ENCODE measurements at regions not wholly inside any gene's neighbourhood (a gene's known extent, or its start where the extent isn't known, plus 50 kb on each side); places are given as distances from the start of the nearest gene placed in this dataset.

DNA sequence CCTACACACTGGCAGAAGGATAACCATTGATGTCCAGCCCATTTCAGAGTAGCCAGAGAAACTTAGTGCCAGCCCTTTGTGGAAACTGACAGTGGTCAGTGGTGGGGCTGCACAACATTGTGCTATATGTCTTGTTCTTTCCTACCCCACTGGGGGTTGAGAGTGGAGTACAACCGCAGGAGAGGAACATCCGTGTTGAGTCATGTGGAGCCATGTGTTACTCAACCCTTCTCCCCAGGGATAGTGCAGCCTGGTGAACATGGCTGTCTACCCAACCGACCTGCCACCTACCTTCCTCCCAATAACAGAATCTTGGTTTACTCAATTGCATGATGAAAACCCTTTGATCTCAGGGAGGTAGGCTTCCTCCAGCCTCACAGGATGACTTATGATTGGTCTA is 65.3 kb upstream of the MAPK4 start:
- Histone ChIP-seq H4K20me1 (replicated peaks in 1 of 2; ENCODE audit: control insufficient read depth in 1 of 2, insufficient read depth in 2 of 2, low read length in 2 of 2) (no peaks in the 10 kb centered on the region), H3K9ac (replicated peaks in 1 of 4; ENCODE audit: extremely low read depth in 1 of 4, low read depth in 3 of 4, low read length in 3 of 4) (no peak overlapping the region), H2AK5ac (ENCODE audit: low read depth, low read length) (no peak overlapping the region), H3K23me2 (ENCODE audit: low read depth, low read length) (no peaks in the 10 kb centered on the region), H2AFZ (ENCODE audit: low read length) (no peak overlapping the region), H2BK5ac (ENCODE audit: low read depth, low read length) (no peak overlapping the region), H3K56ac (replicated peaks; ENCODE audit: insufficient read length, low read depth, low read length) (no peak overlapping the region), H2BK20ac (ENCODE audit: low read length) (no peak overlapping the region), H3K4me3 (ENCODE audit: extremely low read depth in 1 of 4, insufficient read depth in 2 of 4, low read depth in 3 of 4, low read length in 4 of 4) (no peak overlapping the region), H3K18ac (ENCODE audit: extremely low read depth, low read length) (no peak overlapping the region), H4K8ac (ENCODE audit: extremely low read depth, insufficient read depth, low read length) (no peak overlapping the region), H3K36me3 (ENCODE audit: control insufficient read depth in 2 of 4, insufficient read depth in 4 of 4, low read length in 3 of 4) (no peaks in the 10 kb centered on the region), H3K14ac (ENCODE audit: insufficient read length) (no peak overlapping the region), H2BK120ac (replicated peaks; ENCODE audit: low read depth, low read length) (no peak overlapping the region), H2BK15ac (ENCODE audit: low read length) (no peak overlapping the region), H4K5ac (ENCODE audit: insufficient read length, low read depth, low read length) (no peak overlapping the region), H3K4me1 (replicated peaks in 1 of 4; ENCODE audit: control insufficient read depth in 3 of 4, insufficient read depth in 4 of 4, low read length in 3 of 4) (no peaks in the 10 kb centered on the region), H3K4me2 (ENCODE audit: insufficient read depth in 1 of 2, low read depth in 2 of 2, low read length in 2 of 2) (no peak overlapping the region), H3K23ac (ENCODE audit: insufficient read length) (no peak overlapping the region), H2BK12ac (ENCODE audit: low read depth, low read length) (no peak overlapping the region), H3K9me3 (ENCODE audit: insufficient read depth in 2 of 2, low read depth in 1 of 2, low read length in 1 of 2) (peaks cover 3 to 7% of the 10 kb centered on the region in 2 experiments; a peak in 1 of 4 replicates), H3K79me1 (ENCODE audit: low read depth, low read length) (no peaks in the 10 kb centered on the region), H3K79me2 (ENCODE audit: control insufficient read depth in 1 of 2, insufficient read depth in 2 of 2, low read length in 2 of 2) (no peaks in the 10 kb centered on the region), H3K27me3 (replicated peaks in 1 of 4; ENCODE audit: control insufficient read depth in 3 of 4, extremely low read depth in 1 of 4, insufficient read depth in 3 of 4, low read length in 3 of 4) (no peaks in the 10 kb centered on the region), H3K4ac (replicated peaks; ENCODE audit: insufficient read length, low read depth, low read length) (no peak overlapping the region), H4K91ac (replicated peaks; ENCODE audit: insufficient read length, low read length) (no peak overlapping the region), H3K27ac (ENCODE audit: low read depth, low read length) (no peak overlapping the region)
- ChIA-PET CTCF (ENCODE audit: partially characterized antibody) (no interaction called here), POLR2A (ENCODE audit: partially characterized antibody) (no interaction called here)
- TF ChIP-seq SIX5 (IDR thresholded peaks at IDR 0.05; ENCODE audit: low read depth, low read length) = no peak
- TF ChIP-seq SIN3A (conservative IDR thresholded peaks at IDR 0.05 in 1 of 2, IDR thresholded peaks at IDR 0.05 in 1 of 2; ENCODE audit: low read depth in 1 of 2, low read length in 2 of 2) = no peak
- no peak for TF ChIP-seq EP300 (IDR thresholded peaks at IDR 0.05; ENCODE audit: borderline replicate concordance in 1 of 2, low read depth in 2 of 2, low read length in 2 of 2)
- no peak for TF ChIP-seq CBX5 (IDR thresholded peaks at IDR 0.05; ENCODE audit: low read depth, low read length)
- FAIRE-seq (no peak), DNase-seq (ENCODE audit: low read depth in 1 of 2, low spot score in 2 of 2) (no peak)
- WGBS, 2 experiments (ENCODE audit: extremely low coverage in 1 of 2, insufficient coverage in 1 of 2, insufficient read length in 1 of 2, insufficient replicate concordance in 2 of 2, low coverage in 1 of 2, low lambda C conversion rate in 2 of 2, missing lambda C conversion rate in 1 of 2) = 76% methylated on average over 3 of the region's 3 CpGs; no CpG with 5 or more reads in 1 of the 2 experiments
